Right cardiac atrium (tissue), 5 donors: ENCODE measurements at regions not wholly inside any gene's neighbourhood (a gene's known extent, or its start where the extent isn't known, plus 50 kb on each side); places are given as distances from the start of the nearest gene placed in this dataset.

Experiments
- ATAC-seq, 2 donors: fragments of 200-7000 bp; cut with Tn5 transposase; one replicate each; pipeline versions ENCODE4 v1.8.0 to v1.9.1; 2020; ENCODE audit warnings: moderate library complexity in 2 of 2, mild to moderate bottlenecking in 1 of 2
- DNase-seq, 3 donors: peaks; one replicate each; pipeline ENCODE4 v3.0.0-alpha.2; 2020
- H3K27ac ChIP-seq: one replicate; pipeline ENCODE4 v1.5.1; 2013; ENCODE audit warnings: mild to moderate bottlenecking, low read length, control low read depth, moderate library complexity
- H3K27me3 ChIP-seq: one replicate; pipeline ENCODE4 v1.6.1; 2013; ENCODE audit not compliant: control insufficient read depth, insufficient read depth
- H3K4me1 ChIP-seq: one replicate; pipeline ENCODE4 v1.6.1; 2013; ENCODE audit warnings: low read length; ENCODE audit not compliant: control insufficient read depth, insufficient read depth
- H3K4me3 ChIP-seq: one replicate; pipeline ENCODE4 v1.5.1; 2013; ENCODE audit warnings: low read length, control low read depth
- H3K9me3 ChIP-seq: one replicate; pipeline ENCODE4 v1.6.1; 2013; ENCODE audit warnings: low read length; ENCODE audit not compliant: control insufficient read depth
- WGBS: extraction: QIAGEN DNeasy Blood & Tissue Kit; methylation state at CpG from one replicate; pipeline ENCODE4 v1.1.7; 2013; 5-methylcytosine and 5-hydroxymethylcytosine counted together
- intact Hi-C, 4 donors: fragments of 100-400 bp; cut with DNase I; formaldehyde crosslinking; loops; one replicate each; pipeline versions ENCODE4 v1.11.0 to v1.14.0; 2022 to 2023
- donor health status: healthy with polysubstance abuse.
- donor health status: DM: no; HTN: yes; CAD: no.
- donor health status: DM: no; HTN: no; CAD: no.
- donor health status: DM: no; HTN: yes; CAD: no; lungs with severe emphysema.
- donor health status: DM: yes; HTN: yes; CAD: no.

- H3K9me3 ChIP-seq: no peaks in the 10 kb centered on the region
- no peaks in the 10 kb centered on the region for H3K4me1 ChIP-seq
- H3K27me3 ChIP-seq: no peaks in the 10 kb centered on the region
- no peak for DNase-seq
- intact Hi-C loops: no loop called here
- WGBS: 43% methylated on average over 4 of the region's 4 CpGs
- no peak for ATAC-seq
- no peak overlapping the region for H3K4me3 ChIP-seq
- no peak overlapping the region for H3K27ac ChIP-seq
Measured at GRCh38 chr16:7278636-7279035, 54.0 kb upstream of the RBFOX1 start.

- Histone ChIP-seq H3K4me1 (no peaks in the 10 kb centered on the region), H3K9me3 (no peaks in the 10 kb centered on the region), H3K27me3 (no peaks in the 10 kb centered on the region), H3K27ac (no peak overlapping the region), H3K4me3 (no peak overlapping the region)
- DNase-seq: no peak
- 62% methylated on average over 4 of the region's 4 CpGs for WGBS
- ATAC-seq: no peak
- intact Hi-C loops: no loop called here
Measured at GRCh38 chr16:7272567-7273158, 60.0 kb upstream of the RBFOX1 start.

- Histone ChIP-seq H3K27me3 (no peaks in the 10 kb centered on the region), H3K27ac (no peak overlapping the region)
- WGBS: 82% methylated on average over 5 of the region's 5 CpGs
Measured at GRCh38 chr16:7271486-7271885, 61.2 kb upstream of the RBFOX1 start.

GRCh38 chr16:7270823-7271222 is 61.8 kb upstream of the RBFOX1 start:
- no peaks in the 10 kb centered on the region for H3K9me3 ChIP-seq
- ATAC-seq (no peak), DNase-seq (no peak)
- H3K27ac ChIP-seq: no peak overlapping the region
- intact Hi-C loops: no loop called here
- no peaks in the 10 kb centered on the region for H3K4me1 ChIP-seq
- no peaks in the 10 kb centered on the region for H3K27me3 ChIP-seq
- H3K4me3 ChIP-seq: no peak overlapping the region
- 77% methylated on average over 3 of the region's 3 CpGs for WGBS

More at GRCh38 chr16:7271486-7271885, 61.2 kb upstream of the RBFOX1 start:
- H3K9me3 ChIP-seq: no peaks in the 10 kb centered on the region
- H3K4me1 ChIP-seq: no peaks in the 10 kb centered on the region
- intact Hi-C loops: no loop called here
- H3K4me3 ChIP-seq: no peak overlapping the region
- DNase-seq (no peak), ATAC-seq (no peak)

- no peak overlapping the region for H3K27ac ChIP-seq
- no peak for ATAC-seq
- no peak for DNase-seq
- no peaks in the 10 kb centered on the region for H3K9me3 ChIP-seq
- WGBS: 72% methylated on average over 4 of the region's 4 CpGs
- no peaks in the 10 kb centered on the region for H3K27me3 ChIP-seq
- H3K4me3 ChIP-seq: no peak overlapping the region
- no peaks in the 10 kb centered on the region for H3K4me1 ChIP-seq
- intact Hi-C loops: no loop called here
Measured at GRCh38 chr16:7270006-7270405, 62.6 kb upstream of the RBFOX1 start.

- H3K27me3 ChIP-seq: no peaks in the 10 kb centered on the region
- intact Hi-C loops: loop anchor here in 1 of 4 donors (10.0 kb wide), 1 partner anchor 907 kb away; no protein-coding TSS in a partner anchor
- H3K9me3 ChIP-seq: no peaks in the 10 kb centered on the region
- no peak overlapping the region for H3K4me3 ChIP-seq
- no peaks in the 10 kb centered on the region for H3K4me1 ChIP-seq
- peak in 1 of 3 donors; percentile 46 for DNase-seq
- H3K27ac ChIP-seq: no peak overlapping the region
- WGBS: 9% methylated on average over 6 of the region's 6 CpGs
- ATAC-seq: peak in 1 of 2 donors; percentile 24
Measured at GRCh38 chr16:7268182-7268581, 64.5 kb upstream of the RBFOX1 start.

- DNase-seq: no peak
- no peak overlapping the region for H3K4me3 ChIP-seq
- ATAC-seq: no peak
- intact Hi-C loops: no loop called here
- H3K9me3 ChIP-seq: no peaks in the 10 kb centered on the region
- no peaks in the 10 kb centered on the region for H3K4me1 ChIP-seq
- H3K27ac ChIP-seq: no peak overlapping the region
- WGBS: 62% methylated on average over 11 of the region's 11 CpGs
- no peaks in the 10 kb centered on the region for H3K27me3 ChIP-seq
Measured at GRCh38 chr16:7257016-7257415, 75.6 kb upstream of the RBFOX1 start.

GRCh38 chr16:7246578-7246977 is 86.1 kb upstream of the RBFOX1 start:
- H3K27ac ChIP-seq: no peak overlapping the region
- intact Hi-C loops: no loop called here
- no peaks in the 10 kb centered on the region for H3K9me3 ChIP-seq
- no peak for DNase-seq
- H3K4me3 ChIP-seq: no peak overlapping the region
- no peak for ATAC-seq
- no peaks in the 10 kb centered on the region for H3K4me1 ChIP-seq
- 32% methylated on average over 6 of the region's 6 CpGs for WGBS
- H3K27me3 ChIP-seq: no peaks in the 10 kb centered on the region

- H3K4me1 ChIP-seq: no peaks in the 10 kb centered on the region
- H3K27me3 ChIP-seq: no peaks in the 10 kb centered on the region
- 72% methylated on average over 2 of the region's 2 CpGs for WGBS
- no peak overlapping the region for H3K4me3 ChIP-seq
- no peak overlapping the region for H3K27ac ChIP-seq
- H3K9me3 ChIP-seq: no peaks in the 10 kb centered on the region
- DNase-seq (no peak), ATAC-seq (no peak)
- intact Hi-C loops: no loop called here
Measured at GRCh38 chr16:7239547-7239946, 93.1 kb upstream of the RBFOX1 start.

- WGBS: 71% methylated on average over 6 of the region's 6 CpGs
- DNase-seq (no peak), ATAC-seq (no peak)
Measured at GRCh38 chr16:7236824-7237410, 95.7 kb upstream of the RBFOX1 start.

GRCh38 chr16:7233975-7234374 is 98.7 kb upstream of the RBFOX1 start:
- no peaks in the 10 kb centered on the region for H3K4me1 ChIP-seq
- intact Hi-C loops: no loop called here
- no peak overlapping the region for H3K4me3 ChIP-seq
- WGBS: 47% methylated on average over 2 of the region's 2 CpGs
- no peaks in the 10 kb centered on the region for H3K9me3 ChIP-seq
- DNase-seq: no peak
- H3K27ac ChIP-seq: no peak overlapping the region
- no peak for ATAC-seq
- no peaks in the 10 kb centered on the region for H3K27me3 ChIP-seq

More at GRCh38 chr16:7236824-7237410, 95.7 kb upstream of the RBFOX1 start:
- Histone ChIP-seq H3K9me3 (no peaks in the 10 kb centered on the region), H3K4me3 (no peak overlapping the region), H3K27me3 (no peaks in the 10 kb centered on the region), H3K27ac (no peak overlapping the region), H3K4me1 (no peaks in the 10 kb centered on the region)
- intact Hi-C loops: no loop called here

- no peaks in the 10 kb centered on the region for H3K9me3 ChIP-seq
- H3K27ac ChIP-seq: no peak overlapping the region
- ATAC-seq: no peak
- H3K27me3 ChIP-seq: no peaks in the 10 kb centered on the region
- no peaks in the 10 kb centered on the region for H3K4me1 ChIP-seq
- H3K4me3 ChIP-seq: no peak overlapping the region
- DNase-seq: no peak
- 87% methylated on average over 5 of the region's 5 CpGs for WGBS
- intact Hi-C loops: no loop called here
Measured at GRCh38 chr16:7231762-7232161, 100.9 kb upstream of the RBFOX1 start.
